Suppressor macrophage treated with lipopolysaccharide for 1 hour (primary cell): ENCODE measurements at regions not wholly inside any gene's neighbourhood (a gene's known extent, or its start where the extent isn't known, plus 50 kb on each side); places are given as distances from the start of the nearest gene placed in this dataset.
"Not testable (repeated sequence)": the region's sequence is repeated elsewhere in the genome, so short reads cannot be mapped to it uniquely, and the experiment has no call there.

Experiments used
- DNase-seq, 3 donors: peaks; one replicate each; pipeline ENCODE4 v3.0.0-alpha.2; 2020 to 2022

GRCh38 chr21:34219334-34220060 is 144.3 kb upstream of the KCNE2 start:
- DNase-seq, result no peak

- DNase-seq, result no peak
Measured at GRCh38 chr21:34220556-34221195, 143.1 kb upstream of the KCNE2 start.

- DNase-seq, result no peak
Measured at GRCh38 chr21:34221331-34222030, 142.3 kb upstream of the KCNE2 start.

GRCh38 chr21:34222031-34222335 is 141.8 kb upstream of the KCNE2 start:
- DNase-seq, result no peak

- DNase-seq, result peak; percentile 31 to 63 (median 55)
Measured at GRCh38 chr21:34223376-34223775, 140.4 kb upstream of the KCNE2 start.

- DNase-seq, result no peak
Measured at GRCh38 chr21:34227386-34227852, 136.4 kb upstream of the KCNE2 start.

- no peak for DNase-seq
Measured at GRCh38 chr21:34228792-34229191, 135.0 kb upstream of the KCNE2 start.

GRCh38 chr21:34229353-34229752 is 134.5 kb upstream of the KCNE2 start:
- no peak for DNase-seq

GRCh38 chr21:34233741-34234140 is 130.1 kb upstream of the KCNE2 start:
- DNase-seq, result not testable (repeated sequence)

- DNase-seq, result no peak
Measured at GRCh38 chr21:34235514-34235913, 128.3 kb upstream of the KCNE2 start.

- DNase-seq, result no peak
Measured at GRCh38 chr21:34242973-34243372, 120.8 kb upstream of the KCNE2 start.

- peak; percentile 60 to 70 (median 70) for DNase-seq
Measured at GRCh38 chr21:34243562-34243961, 120.2 kb upstream of the KCNE2 start.

- no peak for DNase-seq
Measured at GRCh38 chr21:34252751-34253150, 111.1 kb upstream of the KCNE2 start.

- no peak for DNase-seq
Measured at GRCh38 chr21:34255073-34255472, 108.7 kb upstream of the KCNE2 start.

GRCh38 chr21:34260277-34261008 is 103.4 kb upstream of the KCNE2 start:
- DNase-seq, result no peak

- no peak for DNase-seq
Measured at GRCh38 chr21:34261841-34262468, 101.9 kb upstream of the KCNE2 start.

GRCh38 chr21:34262469-34262845 is 101.3 kb upstream of the KCNE2 start:
- no peak for DNase-seq

GRCh38 chr21:34263629-34264028 is 100.2 kb upstream of the KCNE2 start:
- DNase-seq, result no peak

GRCh38 chr21:34266351-34266750 is 97.5 kb upstream of the KCNE2 start:
- DNase-seq, result no peak

GRCh38 chr21:34268493-34268892 is 95.3 kb upstream of the KCNE2 start:
- no peak for DNase-seq

GRCh38 chr21:34270411-34270810 is 93.4 kb upstream of the KCNE2 start:
- no peak for DNase-seq

GRCh38 chr21:34271189-34271851 is 92.5 kb upstream of the KCNE2 start:
- DNase-seq, result no peak
